A549 (cell line): ENCODE measurements at regions not wholly inside any gene's neighbourhood (a gene's known extent, or its start where the extent isn't known, plus 50 kb on each side); places are given as distances from the start of the nearest gene placed in this dataset.
A peak's percentile ranks its signal among the peaks of the same experiment; 100 is the strongest.

Experiments used
- ATAC-seq, 2 experiments: fragments of 200-7000 bp in 1 of 2; fragments of >200 bp in 1 of 2; cut with Nextera tagmentation in 1 of 2; cut with Tn5 transposase in 1 of 2; 3 replicates each; pipeline versions ENCODE4 v1.8.0 to v1.9.1; 2018 to 2020; ENCODE audit warnings: mild to moderate bottlenecking in 1 of 2, moderate library complexity in 1 of 2
- CTCF ChIA-PET: fragments of 300-600 bp; sonication (Branson Sonifier 250); formaldehyde crosslinking; extraction: SDS; loops from one replicate; lab custom pipeline; 2021; ENCODE audit warnings: antibody characterized with exemption, inconsistent platforms; lab: Yijun Ruan, JAX
- POLR2A ChIA-PET: fragments of 350-600 bp; formaldehyde crosslinking; extraction: SDS; loops from one replicate; lab custom pipeline; 2021; ENCODE audit warnings: antibody characterized with exemption, inconsistent platforms; lab: Yijun Ruan, JAX
- DNase-seq, 2 experiments: peaks; one replicate each; pipeline versions ENCODE4 v3.0.0 to v3.0.0-alpha.2; 2011 to 2016; ENCODE audit warnings: low read depth in 1 of 2, low spot score in 1 of 2
- FAIRE-seq: peaks from 2 replicates; lab custom pipeline; 2011; peaks lifted over from hg19 to GRCh38; lab: Jason Lieb, UNC
- H3K27ac ChIP-seq, 2 experiments: fragments of >200 bp; sonication (Bioruptor Twin); formaldehyde crosslinking; 3 replicates each; pipeline ENCODE4 v1.5.1; 2016 to 2017
- H3K4me1 ChIP-seq: fragments of >200 bp; sonication (Bioruptor Twin); formaldehyde crosslinking; 3 replicates; pipeline ENCODE4 v1.6.1; 2016
- H3K4me2 ChIP-seq: fragments of >200 bp; sonication (Bioruptor Twin); formaldehyde crosslinking; 3 replicates; pipeline ENCODE4 v1.6.1; 2016
- H3K4me3 ChIP-seq: fragments of >200 bp; sonication (Bioruptor Twin); formaldehyde crosslinking; 3 replicates; pipeline ENCODE4 v1.5.1; 2016
- H3K9me3 ChIP-seq: fragments of >200 bp; sonication (Bioruptor Twin); formaldehyde crosslinking; 3 replicates; pipeline ENCODE4 v1.6.1; 2016
- BCL3 ChIP-seq: fragments of >200 bp; sonication (Bioruptor Twin); formaldehyde crosslinking; IDR thresholded peaks from 3 replicates; pipeline ENCODE4 v1.6.1; 2016
- BHLHE40 ChIP-seq: IDR thresholded peaks from 2 replicates; pipeline ENCODE4 v1.6.1; 2012; ENCODE audit warnings: low read depth, low read length, inconsistent platforms
- CEBPB ChIP-seq, 2 experiments: fragments of >200 bp in 1 of 2; sonication (Bioruptor Twin) in 1 of 2; formaldehyde crosslinking in 1 of 2; IDR thresholded peaks; 2 replicates each; pipeline ENCODE4 v1.6.1; 2012 to 2016
- E2F6 ChIP-seq: IDR thresholded peaks from 2 replicates; pipeline ENCODE4 v1.6.1; 2012; ENCODE audit warnings: low read depth, borderline replicate concordance
- EP300 ChIP-seq, 2 experiments: fragments of >200 bp; sonication (Bioruptor Twin); formaldehyde crosslinking; IDR thresholded peaks; 2 replicates in 1 of 2; 3 replicates in 1 of 2; pipeline ENCODE4 v1.6.1; 2016 to 2017
- FOSB ChIP-seq: fragments of 250-450 bp; sonication (Bioruptor Pico); IDR thresholded peaks from 2 replicates; pipeline ENCODE4 v1.5.0; 2020; ENCODE audit warnings: mild to moderate bottlenecking, moderate library complexity
- FOSL2 ChIP-seq, 2 experiments: fragments of 450-650 bp in 1 of 2; fragments of >200 bp in 1 of 2; sonication (Bioruptor Twin) in 1 of 2; formaldehyde crosslinking; IDR thresholded peaks; 2 replicates each; pipeline versions ENCODE4 v1.5.0 to v1.6.1; 2016 to 2020; ENCODE audit warnings: mild to moderate bottlenecking in 1 of 2, moderate library complexity in 1 of 2
- FOXS1 ChIP-seq: fragments of 250-450 bp; sonication (Bioruptor Pico); IDR thresholded peaks from 2 replicates; pipeline ENCODE4 v1.5.0; 2020; ENCODE audit warnings: mild to moderate bottlenecking, moderate library complexity
- GATA3 ChIP-seq: IDR thresholded peaks from 2 replicates; pipeline ENCODE4 v1.6.1; 2012; ENCODE audit warnings: borderline replicate concordance
- HDAC2 ChIP-seq: fragments of 200-600 bp; sonication (generic); IDR thresholded peaks from 2 replicates; pipeline ENCODE4 v1.6.1; 2016
- HOXB13 ChIP-seq: fragments of 250-450 bp; sonication (Bioruptor Pico); IDR thresholded peaks from 2 replicates; pipeline ENCODE4 v1.5.0; 2020; ENCODE audit warnings: low read depth, mild to moderate bottlenecking, moderate library complexity
- HOXB5 ChIP-seq: fragments of 250-450 bp; sonication (Bioruptor Pico); IDR thresholded peaks from 2 replicates; pipeline ENCODE4 v1.5.0; 2020; ENCODE audit warnings: mild to moderate bottlenecking, moderate library complexity
- JUNB ChIP-seq: fragments of >200 bp; sonication (Bioruptor Twin); formaldehyde crosslinking; IDR thresholded peaks from 2 replicates; pipeline ENCODE4 v1.6.1; 2016
- KDM5A ChIP-seq: fragments of 200-600 bp; sonication (generic); IDR thresholded peaks from 2 replicates; pipeline ENCODE4 v1.6.1; 2016; ENCODE audit warnings: antibody characterized with exemption, mild to moderate bottlenecking
- MAX ChIP-seq: IDR thresholded peaks from 2 replicates; pipeline ENCODE4 v1.6.1; 2012
- NFE2L2 ChIP-seq: fragments of 150-350 bp; conservative IDR thresholded peaks from 2 replicates; pipeline ENCODE4 v1.6.1; 2014; ENCODE audit warnings: low read length
- NPAS2 ChIP-seq: fragments of 250-450 bp; sonication (Bioruptor Pico); IDR thresholded peaks from 2 replicates; pipeline ENCODE4 v1.8.0; 2022; ENCODE audit warnings: mild to moderate bottlenecking, moderate library complexity, borderline replicate concordance
- PHF8 ChIP-seq: fragments of 200-600 bp; sonication (generic); IDR thresholded peaks from 2 replicates; pipeline ENCODE4 v1.6.1; 2016; ENCODE audit warnings: low read depth, mild to moderate bottlenecking, antibody characterized with exemption, moderate library complexity, borderline replicate concordance
- POLR2AphosphoS2 ChIP-seq: conservative IDR thresholded peaks from 2 replicates; pipeline ENCODE4 v1.6.1; 2012; ENCODE audit warnings: low read length, improper control_type of control experiment, inconsistent platforms
- RARB ChIP-seq: fragments of 250-450 bp; sonication (Bioruptor Pico); IDR thresholded peaks from 2 replicates; pipeline ENCODE4 v1.8.0; 2021; ENCODE audit warnings: mild to moderate bottlenecking, moderate library complexity
- RFX5 ChIP-seq: fragments of 450-650 bp; IDR thresholded peaks from 2 replicates; pipeline ENCODE4 v1.7.1; 2014; ENCODE audit warnings: antibody characterized with exemption, mild to moderate bottlenecking, moderate library complexity
- SMC3 ChIP-seq: fragments of >200 bp; sonication (Bioruptor Twin); formaldehyde crosslinking; IDR thresholded peaks from 3 replicates; pipeline ENCODE4 v1.6.1; 2018; ENCODE audit warnings: inconsistent platforms
- TFCP2L1 ChIP-seq: fragments of 250-450 bp; sonication (Bioruptor Pico); IDR thresholded peaks from 2 replicates; pipeline ENCODE4 v1.5.0; 2021; ENCODE audit warnings: mild to moderate bottlenecking
- ZC3H11A ChIP-seq: fragments of 450-650 bp; IDR thresholded peaks from 2 replicates; pipeline ENCODE4 v1.6.1; 2014; ENCODE audit warnings: antibody characterized with exemption, mild to moderate bottlenecking
- ZNF302 ChIP-seq: fragments of 250-450 bp; sonication (Bioruptor Pico); IDR thresholded peaks from 2 replicates; pipeline ENCODE4 v1.9.0; 2021; ENCODE audit warnings: inconsistent platforms, mild to moderate bottlenecking, moderate library complexity
- ZSCAN20 ChIP-seq: fragments of 250-450 bp; sonication (Bioruptor Pico); IDR thresholded peaks from 2 replicates; pipeline ENCODE4 v1.8.0; 2022; ENCODE audit warnings: mild to moderate bottlenecking, moderate library complexity
- WGBS: methylation state at CpG from one replicate; pipeline ENCODE4 v1.1.6; 2017; ENCODE audit errors: missing lambda C conversion rate; 5-methylcytosine and 5-hydroxymethylcytosine counted together
- TF ChIP-seq, protein P1 (sequence below): fragments of 250-450 bp; sonication (Bioruptor Pico); IDR thresholded peaks from 2 replicates; pipeline ENCODE4 v1.5.0; 2021; ENCODE audit warnings: mild to moderate bottlenecking, moderate library complexity, borderline replicate concordance
- TF ChIP-seq, protein P2 (sequence below): IDR thresholded peaks from 2 replicates; pipeline ENCODE4 v1.6.1; 2012

- ChIA-PET CTCF (interaction anchor here (0.6 to 0.7 kb wide), 2 partner anchors 11 to 254 kb away, joined by 3 to 5 read pairs; no protein-coding TSS in a partner anchor), POLR2A (interaction anchor here (0.6 kb wide), 2 partner anchors 80 to 365 kb away, joined by 3 to 5 read pairs; no protein-coding TSS in a partner anchor)
- TF ChIP-seq POLR2AphosphoS2: no peak
- TF ChIP-seq CEBPB (IDR thresholded peaks at IDR 0.05): peak; percentile 34 to 61; a peak in 2 of 4 replicates
- TF ChIP-seq FOSL2 (IDR thresholded peaks at IDR 0.05): no peak
- 0 out of 2 replicates have a peak, but pooled peaks have one; percentile 12 for TF ChIP-seq FOSL2 (CRISPR knock-in tag; IDR thresholded peaks at IDR 0.05)
- DNase-seq (peak in 1 of 2 experiments; percentile 9), FAIRE-seq (no peak), ATAC-seq (no peak)
- Histone ChIP-seq H3K4me3 (no peak overlapping the region), H3K4me2 (peak overlapping the region; percentile 56), H3K9me3 (no peaks in the 10 kb centered on the region), H3K27ac (peak overlapping the region in 1 of 2 experiments; percentile 67; a peak in 3 of 6 replicates), H3K4me1 (peaks cover 16% of the 10 kb centered on the region)
- WGBS: 32% methylated on average over 1 of the region's 1 CpG
These were observed 363.6 kb upstream of the NBEA start for GRCh38 chr13:34578471-34578870.

GRCh38 chr13:34578917-34579316, 363.2 kb upstream of the NBEA start:
- peak overlapping the region in 1 of 2 experiments; percentile 67; a peak in 5 of 6 replicates for H3K27ac ChIP-seq
- H3K4me3 ChIP-seq: no peak overlapping the region
- FAIRE-seq: no peak
- TF ChIP-seq BHLHE40 (no peak), KDM5A (no peak), RFX5 (no peak), EP300 (IDR thresholded peaks at IDR 0.05) (no peak), RARB (CRISPR knock-in tag) (no peak), SMC3 (no peak), ZSCAN20 (CRISPR knock-in tag) (no peak), JUNB (no peak), HOXB13 (no peak), TFCP2L1 (CRISPR knock-in tag) (no peak), ZNF302 (CRISPR knock-in tag) (no peak)
- TF ChIP-seq, all 56 proteins: peak for 0
- peaks cover 16% of the 10 kb centered on the region for H3K4me1 ChIP-seq
- POLR2A ChIA-PET: no interaction called here
- no peak for DNase-seq
- no peaks in the 10 kb centered on the region for H3K9me3 ChIP-seq
- no peak for ATAC-seq
- peak overlapping the region; percentile 56 for H3K4me2 ChIP-seq
- CTCF ChIA-PET: no interaction called here

DNA sequence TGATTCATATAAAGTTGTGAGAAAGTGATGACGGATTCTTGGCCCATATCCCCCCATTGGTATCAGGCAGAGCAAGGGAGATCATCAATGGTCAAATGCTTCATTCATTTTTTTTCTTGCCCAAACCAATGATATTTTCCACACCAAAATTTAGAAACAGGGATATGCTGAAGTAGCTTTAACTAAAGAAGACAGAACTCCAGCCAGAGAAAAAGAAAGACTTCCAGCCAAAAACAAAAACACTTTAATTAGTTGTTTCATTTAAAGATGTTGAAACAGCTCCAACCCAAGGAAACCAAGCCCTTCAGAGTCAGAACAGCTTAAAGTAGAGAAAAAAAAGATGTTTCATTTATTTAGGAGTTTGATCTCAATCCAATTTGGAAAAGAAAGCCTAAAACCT, 358.9 kb upstream of the NBEA start:
- ATAC-seq (no peak), FAIRE-seq (no peak), DNase-seq (no peak)
- no peak overlapping the region for H3K4me3 ChIP-seq
- CTCF ChIA-PET: no interaction called here
- H3K4me2 ChIP-seq: no peak overlapping the region
- H3K4me1 ChIP-seq: peaks cover 14% of the 10 kb centered on the region
- TF ChIP-seq FOSB (CRISPR knock-in tag) (no peak), MAX (no peak), POLR2AphosphoS2 (no peak), TFCP2L1 (CRISPR knock-in tag) (no peak), PHF8 (no peak), ZC3H11A (no peak), GATA3 (no peak), HDAC2 (no peak), HOXB5 (CRISPR knock-in tag) (no peak), E2F6 (no peak), NFE2L2 (no peak), NPAS2 (CRISPR knock-in tag) (no peak), FOXS1 (CRISPR knock-in tag) (no peak), BCL3 (no peak), BHLHE40 (no peak), ZNF302 (CRISPR knock-in tag) (no peak), CEBPB (IDR thresholded peaks at IDR 0.05) (no peak)
- TF ChIP-seq, protein P1, sequence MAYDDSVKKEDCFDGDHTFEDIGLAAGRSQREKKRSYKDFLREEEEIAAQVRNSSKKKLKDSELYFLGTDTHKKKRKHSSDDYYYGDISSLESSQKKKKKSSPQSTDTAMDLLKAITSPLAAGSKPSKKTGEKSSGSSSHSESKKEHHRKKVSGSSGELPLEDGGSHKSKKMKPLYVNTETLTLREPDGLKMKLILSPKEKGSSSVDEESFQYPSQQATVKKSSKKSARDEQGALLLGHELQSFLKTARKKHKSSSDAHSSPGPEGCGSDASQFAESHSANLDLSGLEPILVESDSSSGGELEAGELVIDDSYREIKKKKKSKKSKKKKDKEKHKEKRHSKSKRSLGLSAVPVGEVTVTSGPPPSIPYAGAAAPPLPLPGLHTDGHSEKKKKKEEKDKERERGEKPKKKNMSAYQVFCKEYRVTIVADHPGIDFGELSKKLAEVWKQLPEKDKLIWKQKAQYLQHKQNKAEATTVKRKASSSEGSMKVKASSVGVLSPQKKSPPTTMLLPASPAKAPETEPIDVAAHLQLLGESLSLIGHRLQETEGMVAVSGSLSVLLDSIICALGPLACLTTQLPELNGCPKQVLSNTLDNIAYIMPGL (CRISPR knock-in tag): no peak
- TF ChIP-seq, protein P2, sequence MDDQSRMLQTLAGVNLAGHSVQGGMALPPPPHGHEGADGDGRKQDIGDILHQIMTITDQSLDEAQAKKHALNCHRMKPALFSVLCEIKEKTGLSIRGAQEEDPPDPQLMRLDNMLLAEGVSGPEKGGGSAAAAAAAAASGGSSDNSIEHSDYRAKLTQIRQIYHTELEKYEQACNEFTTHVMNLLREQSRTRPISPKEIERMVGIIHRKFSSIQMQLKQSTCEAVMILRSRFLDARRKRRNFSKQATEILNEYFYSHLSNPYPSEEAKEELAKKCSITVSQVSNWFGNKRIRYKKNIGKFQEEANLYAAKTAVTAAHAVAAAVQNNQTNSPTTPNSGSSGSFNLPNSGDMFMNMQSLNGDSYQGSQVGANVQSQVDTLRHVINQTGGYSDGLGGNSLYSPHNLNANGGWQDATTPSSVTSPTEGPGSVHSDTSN: no peak
- H3K9me3 ChIP-seq: no peaks in the 10 kb centered on the region
- WGBS: 91% methylated on average over 1 of the region's 1 CpG
- POLR2A ChIA-PET: no interaction called here
- no peak overlapping the region for H3K27ac ChIP-seq
